HEK293 (cell line): ENCODE measurements at regions not wholly inside any gene's neighbourhood (a gene's known extent, or its start where the extent isn't known, plus 50 kb on each side); places are given as distances from the start of the nearest gene placed in this dataset.

Source experiments
- CTCF ChIA-PET: fragments of 350-600 bp; formaldehyde crosslinking; extraction: SDS; loops from one replicate; lab custom pipeline; 2021; ENCODE audit warnings: antibody characterized with exemption; lab: Yijun Ruan, JAX
- POLR2A ChIA-PET: fragments of 300-600 bp; formaldehyde crosslinking; extraction: SDS; loops from one replicate; lab custom pipeline; 2020; ENCODE audit warnings: antibody characterized with exemption, inconsistent platforms; lab: Yijun Ruan, JAX
- H3K27ac ChIP-seq: fragments of 200-500 bp; sonication (Bioruptor generic); 2 replicates; pipeline ENCODE4 v1.5.1; 2014; ENCODE audit warnings: low read depth, low read length, control low read depth, inconsistent platforms; ENCODE audit errors: extremely low read depth
- H3K36me3 ChIP-seq, 2 experiments: fragments of 200-500 bp in 1 of 2; sonication (Bioruptor generic) in 1 of 2; 1 replicate in 1 of 2; 2 replicates in 1 of 2; pipeline ENCODE4 v1.5.1; 2014 to 2017; ENCODE audit warnings: inconsistent platforms in 2 of 2, low read length in 2 of 2; ENCODE audit not compliant: control insufficient read depth in 2 of 2, insufficient read depth in 1 of 2
- H3K4me1 ChIP-seq: fragments of 200-500 bp; sonication (Bioruptor generic); 2 replicates; pipeline ENCODE4 v1.5.1; 2014; ENCODE audit warnings: mild to moderate bottlenecking, low read length, inconsistent platforms; ENCODE audit not compliant: control insufficient read depth, insufficient read depth
- H3K4me3 ChIP-seq: 2 replicates; pipeline ENCODE4 v1.5.1; 2011; ENCODE audit warnings: low read depth, mild to moderate bottlenecking, control low read depth, low read length, moderate library complexity
- H3K9me3 ChIP-seq: fragments of 200-500 bp; sonication (Bioruptor generic); 2 replicates; pipeline ENCODE4 v1.5.1; 2014; ENCODE audit warnings: low read depth, low read length, inconsistent platforms; ENCODE audit not compliant: control insufficient read depth, insufficient read depth
- GLI4 ChIP-seq: fragments of 450-650 bp; formaldehyde crosslinking; IDR thresholded peaks from 2 replicates; pipeline ENCODE4 v1.5.1; 2016; ENCODE audit warnings: missing biosample characterization, missing genetic modification characterization
- HOXC10 ChIP-seq: sonication (generic); formaldehyde crosslinking; IDR thresholded peaks from 2 replicates; pipeline ENCODE4 v1.8.1; 2023; ENCODE audit warnings: mild to moderate bottlenecking, missing genetic modification reagents
- IKZF3 ChIP-seq: fragments of 450-650 bp; IDR thresholded peaks from 2 replicates; pipeline ENCODE4 v1.5.0; 2018; ENCODE audit warnings: missing biosample characterization, mild to moderate bottlenecking, missing genetic modification characterization, moderate library complexity
- KLF7 ChIP-seq: fragments of 450-650 bp; formaldehyde crosslinking; IDR thresholded peaks from 2 replicates; pipeline ENCODE4 v1.5.1; 2016; ENCODE audit warnings: missing biosample characterization, missing genetic modification characterization, borderline replicate concordance
- KLF8 ChIP-seq: fragments of 450-650 bp; formaldehyde crosslinking; IDR thresholded peaks from 2 replicates; pipeline ENCODE4 v1.5.1; 2016; ENCODE audit warnings: missing biosample characterization, missing genetic modification characterization
- MEIS1 ChIP-seq: sonication (generic); formaldehyde crosslinking; IDR thresholded peaks from 2 replicates; pipeline ENCODE4 v1.8.1; 2022; ENCODE audit warnings: missing genetic modification reagents, mild to moderate bottlenecking, borderline replicate concordance
- RBAK ChIP-seq: fragments of 450-650 bp; formaldehyde crosslinking; IDR thresholded peaks from 2 replicates; pipeline ENCODE4 v1.5.1; 2016; ENCODE audit warnings: missing biosample characterization, missing genetic modification characterization
- TCF7L2 ChIP-seq: IDR thresholded peaks from 2 replicates; pipeline ENCODE4 v1.6.1; 2011; ENCODE audit warnings: low read depth, mild to moderate bottlenecking, inconsistent platforms, low read length, moderate library complexity, borderline replicate concordance
- ZBTB17 ChIP-seq: fragments of 450-650 bp; formaldehyde crosslinking; IDR thresholded peaks from 2 replicates; pipeline ENCODE4 v1.5.1; 2016; ENCODE audit warnings: missing biosample characterization, missing genetic modification characterization
- ZBTB48 ChIP-seq: fragments of 450-650 bp; formaldehyde crosslinking; IDR thresholded peaks from 2 replicates; pipeline ENCODE4 v1.5.1; 2016; ENCODE audit warnings: missing biosample characterization, missing genetic modification characterization
- ZNF112 ChIP-seq: fragments of 450-650 bp; formaldehyde crosslinking; IDR thresholded peaks from 2 replicates; pipeline ENCODE4 v1.5.0; 2017; ENCODE audit warnings: missing biosample characterization, missing genetic modification characterization
- ZNF433 ChIP-seq: fragments of 450-650 bp; formaldehyde crosslinking; IDR thresholded peaks from 2 replicates; pipeline ENCODE4 v1.5.1; 2016; ENCODE audit warnings: missing biosample characterization, missing genetic modification characterization, low read depth
- ZNF510 ChIP-seq: fragments of 450-650 bp; formaldehyde crosslinking; IDR thresholded peaks from 2 replicates; pipeline ENCODE4 v1.5.1; 2018; ENCODE audit warnings: mild to moderate bottlenecking, missing genetic modification characterization, missing biosample characterization; ENCODE audit not compliant: insufficient replicate concordance
- ZNF530 ChIP-seq: fragments of 450-650 bp; formaldehyde crosslinking; IDR thresholded peaks from 2 replicates; pipeline ENCODE4 v1.5.1; 2016; ENCODE audit warnings: low read depth, missing biosample characterization, missing genetic modification characterization
- ZNF558 ChIP-seq: fragments of 450-650 bp; formaldehyde crosslinking; IDR thresholded peaks from 2 replicates; pipeline ENCODE4 v1.5.1; 2016; ENCODE audit warnings: missing biosample characterization, missing genetic modification characterization
- ZNF610 ChIP-seq: fragments of 450-650 bp; formaldehyde crosslinking; IDR thresholded peaks from 2 replicates; pipeline ENCODE4 v1.5.1; 2016; ENCODE audit warnings: missing biosample characterization, missing genetic modification characterization, borderline replicate concordance
- ZNF658 ChIP-seq: fragments of 450-650 bp; formaldehyde crosslinking; IDR thresholded peaks from 2 replicates; pipeline ENCODE4; 2016; ENCODE audit warnings: missing biosample characterization, missing genetic modification characterization
- ZNF664 ChIP-seq: fragments of 450-650 bp; formaldehyde crosslinking; IDR thresholded peaks from 2 replicates; pipeline ENCODE4 v1.5.1; 2016; ENCODE audit warnings: missing biosample characterization, missing genetic modification characterization
- ZNF704 ChIP-seq: fragments of 450-650 bp; formaldehyde crosslinking; IDR thresholded peaks from 2 replicates; pipeline ENCODE4 v1.5.1; 2016; ENCODE audit warnings: missing biosample characterization, missing genetic modification characterization
- ZNF776 ChIP-seq: fragments of 450-650 bp; formaldehyde crosslinking; IDR thresholded peaks from 2 replicates; pipeline ENCODE4 v1.5.0; 2017; ENCODE audit warnings: missing biosample characterization, missing genetic modification characterization, borderline replicate concordance
- ZSCAN18 ChIP-seq: fragments of 450-650 bp; formaldehyde crosslinking; IDR thresholded peaks from 2 replicates; pipeline ENCODE4 v1.5.1; 2016; ENCODE audit warnings: missing biosample characterization, missing genetic modification characterization
- TF ChIP-seq, protein P1 (sequence below): fragments of 450-650 bp; formaldehyde crosslinking; IDR thresholded peaks from 2 replicates; pipeline ENCODE4 v1.5.1; 2016; ENCODE audit warnings: missing biosample characterization, missing genetic modification characterization
- TF ChIP-seq, protein P2 (sequence below): fragments of 450-650 bp; formaldehyde crosslinking; IDR thresholded peaks from 2 replicates; pipeline ENCODE4 v1.5.1; 2016; ENCODE audit warnings: missing biosample characterization, missing genetic modification characterization
- TF ChIP-seq, protein P3 (sequence below): fragments of 450-650 bp; formaldehyde crosslinking; IDR thresholded peaks from 2 replicates; pipeline ENCODE4 v1.5.1; 2016; ENCODE audit warnings: missing biosample characterization, missing genetic modification characterization

- TF ChIP-seq, protein P1, sequence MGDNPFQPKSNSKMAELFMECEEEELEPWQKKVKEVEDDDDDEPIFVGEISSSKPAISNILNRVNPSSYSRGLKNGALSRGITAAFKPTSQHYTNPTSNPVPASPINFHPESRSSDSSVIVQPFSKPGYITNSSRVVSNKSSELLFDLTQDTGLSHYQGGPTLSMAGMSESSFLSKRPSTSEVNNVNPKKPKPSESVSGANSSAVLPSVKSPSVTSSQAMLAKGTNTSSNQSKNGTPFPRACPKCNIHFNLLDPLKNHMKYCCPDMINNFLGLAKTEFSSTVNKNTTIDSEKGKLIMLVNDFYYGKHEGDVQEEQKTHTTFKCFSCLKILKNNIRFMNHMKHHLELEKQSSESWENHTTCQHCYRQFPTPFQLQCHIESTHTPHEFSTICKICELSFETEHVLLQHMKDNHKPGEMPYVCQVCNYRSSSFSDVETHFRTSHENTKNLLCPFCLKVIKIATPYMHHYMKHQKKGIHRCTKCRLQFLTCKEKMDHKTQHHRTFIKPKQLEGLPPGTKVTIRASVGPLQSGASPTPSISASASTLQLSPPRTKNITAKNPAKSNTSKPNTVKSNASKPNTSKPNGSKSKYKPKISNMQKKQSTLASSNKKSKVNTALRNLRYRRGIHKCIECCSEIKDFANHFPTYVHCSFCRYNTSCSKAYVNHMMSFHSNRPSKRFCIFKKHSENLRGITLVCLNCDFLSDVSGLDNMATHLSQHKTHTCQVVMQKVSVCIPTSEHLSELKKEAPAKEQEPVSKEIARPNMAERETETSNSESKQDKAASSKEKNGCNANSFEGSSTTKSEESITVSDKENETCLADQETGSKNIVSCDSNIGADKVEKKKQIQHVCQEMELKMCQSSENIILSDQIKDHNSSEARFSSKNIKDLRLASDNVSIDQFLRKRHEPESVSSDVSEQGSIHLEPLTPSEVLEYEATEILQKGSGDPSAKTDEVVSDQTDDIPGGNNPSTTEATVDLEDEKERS = no peak
- TF ChIP-seq MEIS1 (CRISPR knock-in tag) = no peak
- TF ChIP-seq KLF7 (tag by site-specific recombination) = no peak
- TF ChIP-seq HOXC10 (CRISPR knock-in tag) = no peak
- TF ChIP-seq ZNF510 (tag by site-specific recombination) = no peak
Measured at GRCh38 chr12:114473717-114474116, 67.8 kb upstream of the TBX5 start (continued).

DNA sequence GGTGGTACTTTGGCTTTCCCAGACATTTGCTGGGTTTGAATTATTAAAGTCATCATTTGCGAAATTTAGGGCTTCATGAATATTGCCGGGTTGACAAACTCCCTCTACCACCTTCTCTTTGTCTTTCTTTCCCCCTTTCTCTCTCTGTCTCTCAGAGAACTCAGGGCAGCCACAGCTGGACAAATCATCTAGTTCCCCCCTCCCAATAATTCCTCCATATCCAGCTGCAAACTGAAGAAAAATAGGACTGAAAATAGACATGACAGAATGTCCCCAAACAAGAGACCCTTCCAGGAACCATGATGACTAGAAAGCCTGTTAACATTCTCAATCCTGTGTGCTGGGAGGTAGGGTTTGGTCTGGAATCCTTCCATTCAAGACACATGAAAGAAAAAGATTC is 67.1 kb upstream of the TBX5 start:
- Histone ChIP-seq H3K27ac (no peak overlapping the region), H3K9me3 (no peaks in the 10 kb centered on the region), H3K4me3 (no peak overlapping the region), H3K36me3 (no peaks in the 10 kb centered on the region)
- ChIA-PET POLR2A (no interaction called here), CTCF (interaction anchor here (0.6 to 1.2 kb wide), 4 partner anchors 36 to 492 kb away, joined by 3 to 5 read pairs (median 3); no protein-coding TSS in a partner anchor)
- TF ChIP-seq TCF7L2 = no peak
- TF ChIP-seq IKZF3 (tag by site-specific recombination) = no peak
- TF ChIP-seq ZNF558 (tag by site-specific recombination) = no peak
- TF ChIP-seq ZNF664 = no peak
- TF ChIP-seq ZSCAN18 (tag by site-specific recombination) = no peak
- TF ChIP-seq, protein P2, sequence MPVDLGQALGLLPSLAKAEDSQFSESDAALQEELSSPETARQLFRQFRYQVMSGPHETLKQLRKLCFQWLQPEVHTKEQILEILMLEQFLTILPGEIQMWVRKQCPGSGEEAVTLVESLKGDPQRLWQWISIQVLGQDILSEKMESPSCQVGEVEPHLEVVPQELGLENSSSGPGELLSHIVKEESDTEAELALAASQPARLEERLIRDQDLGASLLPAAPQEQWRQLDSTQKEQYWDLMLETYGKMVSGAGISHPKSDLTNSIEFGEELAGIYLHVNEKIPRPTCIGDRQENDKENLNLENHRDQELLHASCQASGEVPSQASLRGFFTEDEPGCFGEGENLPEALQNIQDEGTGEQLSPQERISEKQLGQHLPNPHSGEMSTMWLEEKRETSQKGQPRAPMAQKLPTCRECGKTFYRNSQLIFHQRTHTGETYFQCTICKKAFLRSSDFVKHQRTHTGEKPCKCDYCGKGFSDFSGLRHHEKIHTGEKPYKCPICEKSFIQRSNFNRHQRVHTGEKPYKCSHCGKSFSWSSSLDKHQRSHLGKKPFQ (tag by site-specific recombination) = no peak
- TF ChIP-seq ZNF776 = no peak
- no peak for TF ChIP-seq ZNF530
- TF ChIP-seq GLI4 (tag by site-specific recombination) = no peak
- no peak for TF ChIP-seq KLF8 (tag by site-specific recombination)
- no peak for TF ChIP-seq ZNF704
- TF ChIP-seq ZNF658 (tag by site-specific recombination) = no peak
- TF ChIP-seq ZNF433 = no peak
- TF ChIP-seq, protein P3, sequence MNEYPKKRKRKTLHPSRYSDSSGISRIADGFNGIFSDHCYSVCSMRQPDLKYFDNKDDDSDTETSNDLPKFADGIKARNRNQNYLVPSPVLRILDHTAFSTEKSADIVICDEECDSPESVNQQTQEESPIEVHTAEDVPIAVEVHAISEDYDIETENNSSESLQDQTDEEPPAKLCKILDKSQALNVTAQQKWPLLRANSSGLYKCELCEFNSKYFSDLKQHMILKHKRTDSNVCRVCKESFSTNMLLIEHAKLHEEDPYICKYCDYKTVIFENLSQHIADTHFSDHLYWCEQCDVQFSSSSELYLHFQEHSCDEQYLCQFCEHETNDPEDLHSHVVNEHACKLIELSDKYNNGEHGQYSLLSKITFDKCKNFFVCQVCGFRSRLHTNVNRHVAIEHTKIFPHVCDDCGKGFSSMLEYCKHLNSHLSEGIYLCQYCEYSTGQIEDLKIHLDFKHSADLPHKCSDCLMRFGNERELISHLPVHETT (tag by site-specific recombination) = no peak
- no peak for TF ChIP-seq ZBTB17 (tag by site-specific recombination)
- TF ChIP-seq ZBTB48 (tag by site-specific recombination) = no peak
- no peak for TF ChIP-seq RBAK (tag by site-specific recombination)
- TF ChIP-seq ZNF112 (tag by site-specific recombination) = no peak
- no peak for TF ChIP-seq ZNF610 (tag by site-specific recombination)
- TF ChIP-seq, all 188 proteins: peak for 0
- H3K4me1 ChIP-seq = no peaks in the 10 kb centered on the region
